GM12878 (cell line): ENCODE measurements at regions not wholly inside any gene's neighbourhood (a gene's known extent, or its start where the extent isn't known, plus 50 kb on each side); places are given as distances from the start of the nearest gene placed in this dataset.

Source experiments
- ATAC-seq: fragments of 200-7000 bp; cut with Tn5 transposase; 3 replicates; pipeline ENCODE4 v1.9.1; 2020; ENCODE audit warnings: mild to moderate bottlenecking, moderate library complexity
- BruUV-seq: library from RNA; stranded (reverse); fragments of 400-500 nt; replicated peaks from 2 replicates; lab custom pipeline; 2021; lab: Mats Ljungman, UMichigan
- CTCF ChIA-PET: fragments of 300-600 bp; sonication (Branson Sonifier 250); formaldehyde crosslinking; extraction: SDS; loops from one replicate; lab custom pipeline; 2021; ENCODE audit warnings: inconsistent platforms; lab: Yijun Ruan, JAX
- POLR2A ChIA-PET: fragments of 350-600 bp; formaldehyde crosslinking; extraction: SDS; loops from one replicate; lab custom pipeline; 2021; ENCODE audit warnings: inconsistent platforms; lab: Charles Lee
- RAD21 ChIA-PET: fragments of 300-600 bp; sonication (Branson Sonifier 250); formaldehyde crosslinking; loops from one replicate; lab custom pipeline; 2023; ENCODE audit warnings: antibody characterized with exemption; ENCODE audit not compliant: unreplicated experiment; lab: Charles Lee
- SMC1A ChIA-PET: fragments of 300-600 bp; sonication (Branson Sonifier 250); formaldehyde crosslinking; loops from one replicate; lab custom pipeline; 2023; ENCODE audit not compliant: unreplicated experiment, uncharacterized antibody; lab: Charles Lee
- DNase-seq: peaks from one replicate; pipeline ENCODE4 v3.0.0-alpha.2; 2011; ENCODE audit warnings: low read depth, low spot score
- FAIRE-seq: peaks from 3 replicates; lab custom pipeline; 2011; peaks lifted over from hg19 to GRCh38; lab: Jason Lieb, UNC
- H2AFZ ChIP-seq: 2 replicates; pipeline ENCODE4 v1.6.0; 2011; ENCODE audit warnings: low read depth, low read length, control low read depth; ENCODE audit not compliant: control insufficient read depth
- H3K27ac ChIP-seq: 2 replicates; pipeline ENCODE4 v1.5.1; 2011; ENCODE audit warnings: control low read depth; ENCODE audit not compliant: control insufficient read depth, insufficient read depth
- H3K27me3 ChIP-seq, 2 experiments: replicated peaks in 1 of 2; 2 replicates each; pipeline versions ENCODE4 v1.6.0 to v1.6.1; 2011; ENCODE audit warnings: low read length in 1 of 2; ENCODE audit not compliant: control insufficient read depth in 2 of 2, insufficient read depth in 2 of 2
- H3K36me3 ChIP-seq, 2 experiments: 2 replicates each; pipeline ENCODE4 v1.5.1; 2011; ENCODE audit warnings: low read length in 1 of 2; ENCODE audit not compliant: control insufficient read depth in 2 of 2, insufficient read depth in 2 of 2
- H3K4me1 ChIP-seq: 2 replicates; pipeline ENCODE4 v1.6.1; 2011; ENCODE audit warnings: mild to moderate bottlenecking, low read length, moderate library complexity, mixed read lengths; ENCODE audit not compliant: control insufficient read depth, insufficient read depth
- H3K4me2 ChIP-seq: 2 replicates; pipeline ENCODE4 v1.6.0; 2011; ENCODE audit warnings: control low read depth; ENCODE audit not compliant: control insufficient read depth, insufficient read depth
- H3K4me3 ChIP-seq: fragments of 200-600 bp; sonication (generic); 2 replicates; pipeline ENCODE4 v1.5.1; 2016
- H3K79me2 ChIP-seq: 2 replicates; pipeline ENCODE4 v1.6.0; 2011; ENCODE audit warnings: low read length; ENCODE audit not compliant: control insufficient read depth, insufficient read depth
- H3K9ac ChIP-seq: 2 replicates; pipeline ENCODE4 v1.8.0; 2011; ENCODE audit warnings: low read length, control low read depth, mixed read lengths; ENCODE audit not compliant: control insufficient read depth, insufficient read depth
- H3K9me3 ChIP-seq: replicated peaks from 3 replicates; pipeline ENCODE4 v1.5.1; 2011; ENCODE audit warnings: mild to moderate bottlenecking, low read length; ENCODE audit not compliant: control insufficient read depth, insufficient read depth
- H4K20me1 ChIP-seq: 2 replicates; pipeline ENCODE4 v1.6.0; 2011; ENCODE audit not compliant: control insufficient read depth, insufficient read depth
- BACH1 ChIP-seq: fragments of 450-650 bp; IDR thresholded peaks from 2 replicates; pipeline ENCODE4 v1.6.1; 2017; ENCODE audit warnings: mild to moderate bottlenecking, borderline replicate concordance
- CHD4 ChIP-seq: fragments of 200-600 bp; sonication (generic); IDR thresholded peaks from 2 replicates; pipeline ENCODE4 v1.6.1; 2016; ENCODE audit warnings: mild to moderate bottlenecking
- DPF2 ChIP-seq: fragments of 450-650 bp; IDR thresholded peaks from 2 replicates; pipeline ENCODE4 v1.6.1; 2017; ENCODE audit warnings: mild to moderate bottlenecking
- FOXK2 ChIP-seq: fragments of 450-650 bp; IDR thresholded peaks from 2 replicates; pipeline ENCODE4 v1.6.1; 2017; ENCODE audit warnings: mild to moderate bottlenecking, moderate library complexity
- PKNOX1 ChIP-seq: fragments of 450-650 bp; IDR thresholded peaks from 2 replicates; pipeline ENCODE4 v1.6.1; 2016; ENCODE audit warnings: mild to moderate bottlenecking
- POU2F2 ChIP-seq: IDR thresholded peaks from 3 replicates; pipeline ENCODE4 v1.6.1; 2011; ENCODE audit warnings: low read depth, mild to moderate bottlenecking, low read length, borderline replicate concordance
- TCF12 ChIP-seq: IDR thresholded peaks from 2 replicates; pipeline ENCODE4 v1.6.1; 2011; ENCODE audit warnings: low read depth, mild to moderate bottlenecking, low read length
- YY1 ChIP-seq: IDR thresholded peaks from 2 replicates; pipeline ENCODE4 v1.6.1; 2011; ENCODE audit warnings: low read depth, mild to moderate bottlenecking, low read length
- ZBED1 ChIP-seq: IDR thresholded peaks from 2 replicates; pipeline ENCODE4 v1.6.1; 2016; ENCODE audit warnings: borderline replicate concordance
- ZNF622 ChIP-seq: fragments of 450-650 bp; IDR thresholded peaks from 2 replicates; pipeline ENCODE4 v1.6.1; 2017; ENCODE audit warnings: mild to moderate bottlenecking, inconsistent platforms
- WGBS: methylation state at CpG from one replicate; pipeline ENCODE4 v1.1.6; 2016; ENCODE audit warnings: low lambda C conversion rate; ENCODE audit not compliant: insufficient replicate concordance, insufficient coverage; ENCODE audit errors: missing lambda C conversion rate; 5-methylcytosine and 5-hydroxymethylcytosine counted together
- in situ Hi-C: fragments of 300-500 bp; cut with MboI; formaldehyde crosslinking; loops from 9 replicates; pipeline ENCODE4 v1.14.3; 2018; ENCODE audit warnings: mixed read lengths
- intact Hi-C: fragments of 100-400 bp; cut with micrococcal nuclease; formaldehyde crosslinking; loops from one replicate; pipeline ENCODE4 v1.14.2; 2022; ENCODE audit not compliant: unreplicated experiment
- TF ChIP-seq, protein P1 (sequence below): IDR thresholded peaks from 2 replicates; pipeline ENCODE4 v1.6.1; 2011; ENCODE audit warnings: mild to moderate bottlenecking, low read depth, low read length, moderate library complexity; ENCODE audit not compliant: insufficient replicate concordance

DNA sequence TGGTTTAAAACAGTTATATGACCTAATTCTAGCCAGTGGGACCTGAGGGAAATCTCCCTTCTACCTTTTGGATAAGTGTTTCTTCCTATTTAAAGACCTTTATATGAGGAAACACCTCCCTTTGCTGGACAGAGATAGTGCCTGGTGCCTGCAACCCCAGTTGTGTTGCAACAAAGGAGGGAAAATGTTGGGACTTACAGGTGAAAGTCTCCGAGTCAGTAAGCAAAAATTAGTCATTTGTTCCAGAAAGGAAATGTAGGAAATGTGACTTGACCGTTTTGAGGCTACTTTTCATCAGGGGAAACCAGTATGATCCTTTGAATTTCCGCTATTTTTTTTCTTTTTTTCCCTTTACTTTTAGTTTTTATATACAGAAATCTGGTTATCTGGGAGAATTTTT, 165.5 kb downstream of the DKK1 start:
- Histone ChIP-seq H3K79me2 (no peaks in the 10 kb centered on the region), H3K4me3 (no peak overlapping the region), H3K27me3 (no peaks in the 10 kb centered on the region), H3K36me3 (no peaks in the 10 kb centered on the region), H3K27ac (no peak overlapping the region), H2AFZ (no peak overlapping the region), H3K4me1 (no peaks in the 10 kb centered on the region), H3K9me3 (no peaks in the 10 kb centered on the region), H4K20me1 (no peaks in the 10 kb centered on the region), H3K9ac (no peak overlapping the region), H3K4me2 (no peak overlapping the region)
- CTCF ChIA-PET = no interaction called here
- TF ChIP-seq PKNOX1 (no peak), BACH1 (no peak), CHD4 (no peak), FOXK2 (no peak), DPF2 (no peak), POU2F2 (no peak), ZBED1 (no peak), TCF12 (no peak), ZNF622 (no peak), YY1 (no peak)
- TF ChIP-seq, protein P1, sequence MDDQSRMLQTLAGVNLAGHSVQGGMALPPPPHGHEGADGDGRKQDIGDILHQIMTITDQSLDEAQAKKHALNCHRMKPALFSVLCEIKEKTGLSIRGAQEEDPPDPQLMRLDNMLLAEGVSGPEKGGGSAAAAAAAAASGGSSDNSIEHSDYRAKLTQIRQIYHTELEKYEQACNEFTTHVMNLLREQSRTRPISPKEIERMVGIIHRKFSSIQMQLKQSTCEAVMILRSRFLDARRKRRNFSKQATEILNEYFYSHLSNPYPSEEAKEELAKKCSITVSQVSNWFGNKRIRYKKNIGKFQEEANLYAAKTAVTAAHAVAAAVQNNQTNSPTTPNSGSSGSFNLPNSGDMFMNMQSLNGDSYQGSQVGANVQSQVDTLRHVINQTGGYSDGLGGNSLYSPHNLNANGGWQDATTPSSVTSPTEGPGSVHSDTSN = no peak
- SMC1A ChIA-PET = no interaction called here
- 0% methylated on average over 3 of the region's 3 CpGs for WGBS
- no TSS peak for BruUV-seq
- RAD21 ChIA-PET = no interaction called here
- in situ Hi-C loops (no loop called here), intact Hi-C loops (no loop called here)
- DNase-seq (no peak), FAIRE-seq (no peak), ATAC-seq (no peak)
- POLR2A ChIA-PET = no interaction called here
